Mesodermal cell (in vitro differentiated cells): ENCODE measurements at regions not wholly inside any gene's neighbourhood (a gene's known extent, or its start where the extent isn't known, plus 50 kb on each side); places are given as distances from the start of the nearest gene placed in this dataset.
A peak's percentile ranks its signal among the peaks of the same experiment; 100 is the strongest.

Experiments
- H3K27ac ChIP-seq: 2 replicates; pipeline ENCODE4 v1.7.0; 2013; ENCODE audit warnings: mild to moderate bottlenecking, low read depth, low read length, moderate library complexity; ENCODE audit not compliant: severe bottlenecking
- H3K36me3 ChIP-seq: 2 replicates; pipeline ENCODE4 v1.7.1; 2013; ENCODE audit warnings: mild to moderate bottlenecking, low read length, moderate library complexity; ENCODE audit not compliant: control insufficient read depth, insufficient read depth
- H3K4me1 ChIP-seq: one replicate; pipeline ENCODE4 v1.7.1; 2013; ENCODE audit warnings: mild to moderate bottlenecking, low read length; ENCODE audit not compliant: insufficient read depth, control insufficient read depth, poor library complexity, severe bottlenecking
- H3K4me3 ChIP-seq: 2 replicates; pipeline ENCODE4 v1.7.0; 2013; ENCODE audit warnings: low read length, control low read depth, mild to moderate bottlenecking; ENCODE audit not compliant: insufficient read depth, poor library complexity, severe bottlenecking; ENCODE audit errors: extremely low read depth
- H3K9me3 ChIP-seq: 2 replicates; pipeline ENCODE4 v1.7.1; 2013; ENCODE audit warnings: mild to moderate bottlenecking, low read length, moderate library complexity; ENCODE audit not compliant: control insufficient read depth
- WGBS, 2 experiments: methylation state at CpG; one replicate each; pipeline ENCODE4 v1.1.5; 2013; ENCODE audit warnings: missing lambda C conversion rate in 2 of 2; ENCODE audit not compliant: insufficient coverage in 2 of 2; 5-methylcytosine and 5-hydroxymethylcytosine counted together

- WGBS, 2 experiments = 90 to 97% methylated on average over 7 to 8 of the region's 8 CpGs
- H3K36me3 ChIP-seq = no peaks in the 10 kb centered on the region
- no peak overlapping the region for H3K4me3 ChIP-seq
- H3K9me3 ChIP-seq = no peaks in the 10 kb centered on the region
- no peak overlapping the region for H3K27ac ChIP-seq
- no peaks in the 10 kb centered on the region for H3K4me1 ChIP-seq
These were observed 95.9 kb upstream of the ANKRD34C start for GRCh38 chr15:79186616-79187015.

GRCh38 chr15:79185199-79185598 lies 94.6 kb upstream of the RASGRF1 start:
- Histone ChIP-seq H3K36me3 (no peaks in the 10 kb centered on the region), H3K4me1 (no peaks in the 10 kb centered on the region), H3K4me3 (no peak overlapping the region), H3K9me3 (no peaks in the 10 kb centered on the region), H3K27ac (no peak overlapping the region)
- WGBS, 2 experiments = 94 to 96% methylated on average over 6 to 7 of the region's 7 CpGs

GRCh38 chr15:79184465-79184892 lies 93.9 kb upstream of the RASGRF1 start:
- Histone ChIP-seq H3K4me1 (peaks cover 6% of the 10 kb centered on the region), H3K4me3 (no peak overlapping the region), H3K36me3 (no peaks in the 10 kb centered on the region), H3K27ac (no peak overlapping the region), H3K9me3 (no peaks in the 10 kb centered on the region)
- 21 to 33% methylated on average over 4 of the region's 4 CpGs for WGBS, 2 experiments

- Histone ChIP-seq H3K4me1 (peaks cover 18% of the 10 kb centered on the region), H3K27ac (no peak overlapping the region), H3K9me3 (no peaks in the 10 kb centered on the region), H3K36me3 (no peaks in the 10 kb centered on the region), H3K4me3 (no peak overlapping the region)
- WGBS, 2 experiments = 92 to 93% methylated on average over 4 of the region's 5 CpGs
These were observed 89.7 kb upstream of the RASGRF1 start for GRCh38 chr15:79180318-79180717.

GRCh38 chr15:79179597-79179996 lies 89.0 kb upstream of the RASGRF1 start:
- Histone ChIP-seq H3K36me3 (no peaks in the 10 kb centered on the region), H3K27ac (peak overlapping the region; percentile 74), H3K9me3 (no peaks in the 10 kb centered on the region), H3K4me1 (peaks cover 18% of the 10 kb centered on the region), H3K4me3 (no peak overlapping the region)
- WGBS, 2 experiments = 75 to 86% methylated on average over 1 of the region's 5 CpGs

GRCh38 chr15:79179108-79179561 lies 88.6 kb upstream of the RASGRF1 start:
- Histone ChIP-seq H3K4me1 (peaks cover 18% of the 10 kb centered on the region), H3K4me3 (no peak overlapping the region), H3K36me3 (no peaks in the 10 kb centered on the region), H3K27ac (peak overlapping the region; percentile 74), H3K9me3 (no peaks in the 10 kb centered on the region)
- 32 to 44% methylated on average over 11 to 12 of the region's 14 CpGs for WGBS, 2 experiments

GRCh38 chr15:79178594-79178993 lies 88.0 kb upstream of the RASGRF1 start:
- 81 to 92% methylated on average over 6 to 7 of the region's 9 CpGs for WGBS, 2 experiments
- Histone ChIP-seq H3K4me3 (no peak overlapping the region), H3K27ac (no peak overlapping the region), H3K36me3 (no peaks in the 10 kb centered on the region), H3K4me1 (peaks cover 18% of the 10 kb centered on the region), H3K9me3 (no peaks in the 10 kb centered on the region)

- Histone ChIP-seq H3K4me3 (no peak overlapping the region), H3K9me3 (no peaks in the 10 kb centered on the region), H3K27ac (no peak overlapping the region), H3K4me1 (peaks cover 26% of the 10 kb centered on the region), H3K36me3 (no peaks in the 10 kb centered on the region)
- WGBS, 2 experiments = no CpG with 5 or more reads among the region's 1 CpG
These were observed 85.6 kb upstream of the RASGRF1 start for GRCh38 chr15:79176151-79176550.

GRCh38 chr15:79172801-79173460 lies 82.4 kb upstream of the RASGRF1 start:
- WGBS, 2 experiments = 88 to 93% methylated on average over 9 of the region's 10 CpGs
- no peaks in the 10 kb centered on the region for H3K9me3 ChIP-seq

GRCh38 chr15:79172032-79172481 lies 81.5 kb upstream of the RASGRF1 start:
- Histone ChIP-seq H3K27ac (no peak overlapping the region), H3K4me3 (no peak overlapping the region), H3K36me3 (no peaks in the 10 kb centered on the region), H3K4me1 (peaks cover 23% of the 10 kb centered on the region), H3K9me3 (no peaks in the 10 kb centered on the region)
- WGBS, 2 experiments = 65 to 75% methylated on average over 3 to 7 of the region's 7 CpGs

More at GRCh38 chr15:79172801-79173460, 82.4 kb upstream of the RASGRF1 start:
- H3K27ac ChIP-seq = no peak overlapping the region
- H3K4me1 ChIP-seq = peaks cover 23% of the 10 kb centered on the region
- no peak overlapping the region for H3K4me3 ChIP-seq
- H3K36me3 ChIP-seq = no peaks in the 10 kb centered on the region

- no peak overlapping the region for H3K4me3 ChIP-seq
- H3K9me3 ChIP-seq = no peaks in the 10 kb centered on the region
- peaks cover 23% of the 10 kb centered on the region for H3K4me1 ChIP-seq
- H3K27ac ChIP-seq = no peak overlapping the region
- no peaks in the 10 kb centered on the region for H3K36me3 ChIP-seq
- WGBS, 2 experiments = 56 to 65% methylated on average over 9 to 10 of the region's 11 CpGs
These were observed 80.9 kb upstream of the RASGRF1 start for GRCh38 chr15:79171320-79172031.
